RWPE2 (cell line): ENCODE measurements at regions not wholly inside any gene's neighbourhood (a gene's known extent, or its start where the extent isn't known, plus 50 kb on each side); places are given as distances from the start of the nearest gene placed in this dataset.
"Not testable (repeated sequence)": the region's sequence is repeated elsewhere in the genome, so short reads cannot be mapped to it uniquely, and the experiment has no call there.

ENCODE experiments used
- ATAC-seq: fragments of 200-7000 bp; cut with Tn5 transposase; 3 replicates; pipeline ENCODE4 v1.9.1; 2021; ENCODE audit warnings: low read depth
- DNase-seq: peaks from one replicate; pipeline ENCODE4 v3.0.0-alpha.2; 2020; ENCODE audit warnings: low spot score
- H3K27ac ChIP-seq: fragments of 450-650 bp; 2 replicates; pipeline ENCODE4 v1.5.1; 2017; ENCODE audit warnings: mild to moderate bottlenecking; ENCODE audit not compliant: poor library complexity, severe bottlenecking
- H3K27me3 ChIP-seq: fragments of 250-450 bp; sonication (Bioruptor Pico); 2 replicates; pipeline ENCODE4 v1.5.1; 2021; ENCODE audit warnings: mild to moderate bottlenecking, moderate library complexity; ENCODE audit not compliant: insufficient read depth, poor library complexity, severe bottlenecking
- H3K36me3 ChIP-seq: fragments of 250-450 bp; sonication (Bioruptor Pico); 2 replicates; pipeline ENCODE4 v1.5.1; 2020; ENCODE audit warnings: low read depth, mild to moderate bottlenecking, moderate library complexity
- H3K4me1 ChIP-seq: fragments of 250-450 bp; sonication (Bioruptor Pico); 2 replicates; pipeline ENCODE4 v1.5.1; 2021; ENCODE audit warnings: mild to moderate bottlenecking, moderate library complexity; ENCODE audit not compliant: insufficient read depth, poor library complexity, severe bottlenecking
- H3K4me3 ChIP-seq: fragments of 250-450 bp; sonication (Bioruptor Pico); 2 replicates; pipeline ENCODE4 v1.5.1; 2021; ENCODE audit warnings: mild to moderate bottlenecking, moderate library complexity; ENCODE audit not compliant: severe bottlenecking
- H3K9me3 ChIP-seq: fragments of 250-450 bp; sonication (Bioruptor Pico); 2 replicates; pipeline ENCODE4 v1.5.1; 2021; ENCODE audit warnings: mild to moderate bottlenecking, moderate library complexity; ENCODE audit not compliant: severe bottlenecking
- CTCF ChIP-seq: fragments of 450-650 bp; IDR thresholded peaks from one replicate; pipeline ENCODE4 v1.5.1; 2017; ENCODE audit warnings: mild to moderate bottlenecking, moderate library complexity; ENCODE audit not compliant: poor library complexity, severe bottlenecking

DNA sequence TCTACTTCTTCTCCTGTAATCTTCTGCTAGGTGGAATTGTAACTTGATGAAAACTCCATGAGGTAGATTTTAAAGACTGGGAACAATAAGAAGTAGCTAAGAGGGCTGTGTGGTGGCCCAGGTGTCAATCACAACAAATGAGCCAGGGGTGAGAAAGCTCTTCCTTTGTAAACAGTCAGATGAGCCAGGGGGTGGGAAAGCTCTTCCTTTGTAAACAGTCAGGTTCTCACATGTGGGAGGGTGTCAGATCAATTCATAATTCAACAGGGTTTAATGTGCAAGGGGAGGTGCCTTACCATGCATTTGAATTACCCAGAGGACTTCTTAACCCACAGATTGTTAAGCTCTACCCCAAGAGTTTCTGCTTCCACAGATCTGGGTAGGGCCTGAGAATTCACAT, 312.4 kb upstream of the AUTS2 start:
- no peaks in the 10 kb centered on the region for H3K36me3 ChIP-seq
- DNase-seq (no peak), ATAC-seq (no peak)
- H3K9me3 ChIP-seq, result no peaks in the 10 kb centered on the region
- H3K27me3 ChIP-seq, result no peaks in the 10 kb centered on the region
- no peak overlapping the region for H3K4me3 ChIP-seq
- no peak overlapping the region for H3K27ac ChIP-seq
- H3K4me1 ChIP-seq, result no peaks in the 10 kb centered on the region
- no peak for TF ChIP-seq CTCF

- Histone ChIP-seq H3K4me3 (no peak overlapping the region), H3K4me1 (no peaks in the 10 kb centered on the region), H3K9me3 (no peaks in the 10 kb centered on the region), H3K27me3 (no peaks in the 10 kb centered on the region), H3K27ac (no peak overlapping the region), H3K36me3 (no peaks in the 10 kb centered on the region)
- ATAC-seq (no peak), DNase-seq (no peak)
- TF ChIP-seq CTCF, result no peak
Observed at GRCh38 chr7:69295977-69296376, 302.3 kb upstream of the AUTS2 start.

DNA sequence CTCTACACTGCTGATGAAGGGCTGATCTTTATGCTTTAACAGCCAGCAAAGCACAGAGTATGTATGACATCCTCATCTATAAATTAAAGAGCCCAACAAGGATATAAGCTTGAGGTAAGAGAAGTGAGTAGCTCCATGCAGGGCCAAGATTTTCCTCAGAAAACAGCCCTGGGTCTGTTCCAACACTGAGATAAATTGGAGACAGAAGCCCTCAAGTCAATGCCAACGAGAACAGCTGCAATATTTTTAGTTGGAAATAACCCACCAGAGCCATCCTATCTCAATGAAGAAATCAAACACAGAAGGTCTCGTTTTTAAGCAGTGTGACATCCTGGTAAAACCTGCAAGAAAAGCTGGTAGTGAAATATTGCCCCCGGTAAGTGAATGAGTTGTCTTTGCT, 297.0 kb upstream of the AUTS2 start:
- no peak for TF ChIP-seq CTCF
- H3K9me3 ChIP-seq, result peaks cover 2% of the 10 kb centered on the region
- ATAC-seq (no peak), DNase-seq (no peak)
- no peaks in the 10 kb centered on the region for H3K4me1 ChIP-seq
- H3K27me3 ChIP-seq, result no peaks in the 10 kb centered on the region
- H3K4me3 ChIP-seq, result no peak overlapping the region
- H3K36me3 ChIP-seq, result no peaks in the 10 kb centered on the region
- H3K27ac ChIP-seq, result no peak overlapping the region

GRCh38 chr7:69309601-69310000, 288.7 kb upstream of the AUTS2 start:
- no peak for TF ChIP-seq CTCF
- H3K27ac ChIP-seq, result no peak overlapping the region
- no peaks in the 10 kb centered on the region for H3K36me3 ChIP-seq
- H3K9me3 ChIP-seq, result no peaks in the 10 kb centered on the region
- no peaks in the 10 kb centered on the region for H3K4me1 ChIP-seq
- DNase-seq, result no peak
- ATAC-seq, result no peak
- H3K27me3 ChIP-seq, result no peaks in the 10 kb centered on the region
- no peak overlapping the region for H3K4me3 ChIP-seq

GRCh38 chr7:69311489-69311888, 286.8 kb upstream of the AUTS2 start:
- TF ChIP-seq CTCF, result no peak
- no peaks in the 10 kb centered on the region for H3K9me3 ChIP-seq
- no peaks in the 10 kb centered on the region for H3K27me3 ChIP-seq
- no peak for ATAC-seq
- no peak overlapping the region for H3K4me3 ChIP-seq
- no peak for DNase-seq
- no peaks in the 10 kb centered on the region for H3K4me1 ChIP-seq
- H3K27ac ChIP-seq, result no peak overlapping the region
- no peaks in the 10 kb centered on the region for H3K36me3 ChIP-seq

GRCh38 chr7:69313852-69314251, 284.4 kb upstream of the AUTS2 start:
- H3K4me3 ChIP-seq, H3K27ac ChIP-seq, H3K9me3 ChIP-seq, H3K27me3 ChIP-seq, DNase-seq, ATAC-seq, H3K36me3 ChIP-seq, H3K4me1 ChIP-seq: not testable (repeated sequence)
